LNCaP clone FGC (cell line): ENCODE measurements at regions not wholly inside any gene's neighbourhood (a gene's known extent, or its start where the extent isn't known, plus 50 kb on each side); places are given as distances from the start of the nearest gene placed in this dataset.

Experiments used
- DNase-seq: peaks from one replicate; pipeline ENCODE4 v3.0.0-alpha.2; 2011; ENCODE audit warnings: low read depth
- H3K4me3 ChIP-seq: 2 replicates; pipeline ENCODE4 v1.5.1; 2011; ENCODE audit warnings: mild to moderate bottlenecking, low read depth, low read length, control low read depth
- CTCF ChIP-seq: IDR thresholded peaks from 2 replicates; pipeline ENCODE4 v1.5.1; 2012; ENCODE audit warnings: mild to moderate bottlenecking; ENCODE audit not compliant: control insufficient read depth, insufficient read depth; ENCODE audit errors: extremely low read depth

GRCh38 chr3:117473981-117474538 is 764.5 kb downstream of the TUSC7 start:
- DNase-seq: no peak
- no peak for TF ChIP-seq CTCF
- H3K4me3 ChIP-seq: no peak overlapping the region

DNA sequence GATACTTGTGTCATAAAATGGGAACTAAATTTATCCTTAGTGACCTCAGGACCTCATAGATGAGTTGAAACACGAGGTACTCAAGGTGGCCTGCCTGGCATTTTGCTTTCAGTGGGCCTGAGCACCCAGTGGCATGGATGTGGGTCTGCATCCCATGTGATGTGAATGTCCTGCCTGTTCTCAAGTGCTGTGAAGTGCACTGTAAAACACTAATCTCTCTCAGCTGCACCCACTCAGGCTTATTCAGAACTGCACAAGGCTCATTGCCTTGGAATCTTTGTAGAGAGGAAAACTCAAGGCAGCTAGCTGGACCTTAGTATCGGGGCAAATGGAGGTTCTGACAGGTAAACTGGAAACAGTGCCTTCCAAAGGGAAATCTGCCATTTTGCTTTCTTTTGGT is 767.0 kb downstream of the TUSC7 start:
- TF ChIP-seq CTCF: no peak
- no peak for DNase-seq
- no peak overlapping the region for H3K4me3 ChIP-seq

DNA sequence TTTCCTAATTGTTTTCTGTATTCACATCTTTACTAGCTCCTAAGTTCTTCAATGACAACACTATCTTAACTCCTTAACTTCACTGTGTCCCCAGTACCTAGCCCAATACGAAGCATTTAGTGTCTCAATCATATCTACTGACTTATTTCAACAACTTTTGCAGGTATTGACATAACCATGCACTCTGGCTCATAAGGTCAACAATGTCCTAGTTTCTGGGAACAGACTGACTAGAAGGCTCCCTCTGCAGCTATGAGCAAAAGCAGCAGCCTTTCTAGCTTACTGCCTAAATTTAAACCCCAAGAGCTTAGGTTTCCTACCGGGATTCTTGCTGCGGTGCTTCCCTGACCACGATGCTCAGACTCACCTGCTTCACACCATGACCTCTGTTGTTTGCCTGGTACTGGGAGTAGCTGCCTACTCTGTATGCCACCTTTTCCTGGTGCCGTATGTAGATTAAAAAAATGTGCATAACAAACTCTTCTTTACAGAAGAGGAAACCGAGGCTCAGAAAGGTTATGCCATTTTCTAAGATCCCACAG is 767.7 kb downstream of the TUSC7 start:
- no peak for DNase-seq
- peak; percentile 35; the same call in 1 of the 2 replicates for TF ChIP-seq CTCF
- H3K4me3 ChIP-seq: no peak overlapping the region

DNA sequence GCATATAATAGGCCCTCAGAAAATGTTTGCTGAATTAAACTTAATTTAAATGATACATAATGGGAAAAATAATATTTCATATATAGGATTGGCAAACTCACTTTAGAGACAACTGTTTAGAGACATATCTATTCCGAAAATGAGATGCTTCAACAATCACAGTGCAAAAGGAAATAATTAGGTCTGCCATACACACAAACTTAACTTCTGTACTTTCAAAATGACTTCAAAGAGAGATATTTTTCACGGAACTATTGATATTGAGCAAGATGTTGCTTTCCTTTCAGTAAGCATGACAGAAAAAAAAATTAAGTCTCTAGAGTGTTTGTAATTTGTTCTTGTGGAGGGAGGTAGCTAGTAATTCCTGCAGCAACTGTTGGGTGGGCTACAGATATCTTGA is 769.5 kb downstream of the TUSC7 start:
- H3K4me3 ChIP-seq: no peak overlapping the region
- DNase-seq: no peak
- TF ChIP-seq CTCF: no peak

- no peak for TF ChIP-seq CTCF
- no peak for DNase-seq
- H3K4me3 ChIP-seq: no peak overlapping the region
Observed at GRCh38 chr3:117480525-117480924, 770.9 kb downstream of the TUSC7 start.

DNA sequence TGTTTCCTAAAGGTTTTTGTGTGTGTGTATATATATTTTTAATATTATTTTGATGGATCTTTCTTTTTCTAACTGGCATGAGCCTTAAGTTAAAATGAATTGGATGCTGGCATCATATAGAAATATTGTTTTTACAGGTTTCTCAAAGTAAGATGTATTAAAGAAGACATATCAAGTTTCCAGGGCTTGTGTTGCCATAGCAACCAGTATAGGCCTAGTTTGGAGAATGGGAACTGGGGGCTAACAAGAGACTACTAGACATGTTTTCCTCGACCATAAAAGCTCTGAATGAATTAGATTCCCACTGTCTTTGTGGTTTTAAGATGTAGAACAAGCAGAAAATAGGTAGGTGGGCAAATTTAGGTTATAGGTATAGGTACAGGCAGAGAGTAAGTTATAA is 771.4 kb downstream of the TUSC7 start:
- H3K4me3 ChIP-seq: no peak overlapping the region
- TF ChIP-seq CTCF: no peak
- DNase-seq: no peak

GRCh38 chr3:117483839-117484238 is 774.3 kb downstream of the TUSC7 start:
- no peak overlapping the region for H3K4me3 ChIP-seq
- DNase-seq: no peak
- no peak for TF ChIP-seq CTCF
